HG02642 (cell line): ENCODE measurements at regions not wholly inside any gene's neighbourhood (a gene's known extent, or its start where the extent isn't known, plus 50 kb on each side); places are given as distances from the start of the nearest gene placed in this dataset.
A peak's percentile ranks its signal among the peaks of the same experiment; 100 is the strongest.
"Not testable (repeated sequence)": the region's sequence is repeated elsewhere in the genome, so short reads cannot be mapped to it uniquely, and the experiment has no call there.

Experiments used
- ATAC-seq: cut with Tn5 transposase; IDR thresholded peaks from one replicate; pipeline ENCODE4 v1.9.1; 2021; ENCODE audit warnings: mild to moderate bottlenecking; ENCODE audit not compliant: unreplicated experiment, poor library complexity

DNA sequence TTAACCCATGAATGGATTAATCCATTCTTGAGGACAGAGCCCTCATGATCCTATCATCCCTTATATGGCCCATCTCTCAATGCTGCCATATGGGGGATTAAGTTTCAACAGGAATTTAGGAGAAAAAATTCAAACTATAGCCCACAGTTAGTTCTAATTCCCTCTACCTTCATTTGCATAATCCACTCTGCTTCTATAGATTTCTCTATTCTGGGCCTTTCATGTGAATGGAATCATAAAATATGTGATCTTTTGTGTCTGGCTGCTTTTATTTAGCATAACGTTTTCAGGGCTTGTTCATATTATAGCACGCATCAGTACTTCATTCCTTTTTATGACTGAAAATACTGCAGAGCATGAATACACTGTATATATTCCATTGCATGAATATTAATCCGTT is 55.4 kb downstream of the CTSL start:
- ATAC-seq, result no peak

DNA sequence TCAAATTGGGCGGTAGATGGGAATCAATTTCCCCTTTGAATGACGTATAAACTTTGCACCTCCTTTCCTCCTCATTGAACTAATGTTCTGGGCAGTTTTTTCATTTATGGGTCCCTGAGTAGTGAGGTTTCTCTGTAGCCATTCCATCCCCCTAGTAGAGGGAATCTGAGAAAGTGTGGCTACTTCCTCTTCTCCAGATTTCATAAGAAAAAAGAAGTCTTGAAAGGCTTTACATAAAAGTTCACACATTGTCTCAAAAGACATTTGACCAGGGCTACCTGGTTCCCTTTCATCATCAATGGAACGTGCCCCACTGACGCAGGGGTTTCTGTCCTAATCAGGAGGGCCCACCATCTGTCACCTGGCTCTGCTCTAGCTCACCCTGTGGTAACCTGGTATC is 57.3 kb downstream of the CTSL start:
- no peak for ATAC-seq

DNA sequence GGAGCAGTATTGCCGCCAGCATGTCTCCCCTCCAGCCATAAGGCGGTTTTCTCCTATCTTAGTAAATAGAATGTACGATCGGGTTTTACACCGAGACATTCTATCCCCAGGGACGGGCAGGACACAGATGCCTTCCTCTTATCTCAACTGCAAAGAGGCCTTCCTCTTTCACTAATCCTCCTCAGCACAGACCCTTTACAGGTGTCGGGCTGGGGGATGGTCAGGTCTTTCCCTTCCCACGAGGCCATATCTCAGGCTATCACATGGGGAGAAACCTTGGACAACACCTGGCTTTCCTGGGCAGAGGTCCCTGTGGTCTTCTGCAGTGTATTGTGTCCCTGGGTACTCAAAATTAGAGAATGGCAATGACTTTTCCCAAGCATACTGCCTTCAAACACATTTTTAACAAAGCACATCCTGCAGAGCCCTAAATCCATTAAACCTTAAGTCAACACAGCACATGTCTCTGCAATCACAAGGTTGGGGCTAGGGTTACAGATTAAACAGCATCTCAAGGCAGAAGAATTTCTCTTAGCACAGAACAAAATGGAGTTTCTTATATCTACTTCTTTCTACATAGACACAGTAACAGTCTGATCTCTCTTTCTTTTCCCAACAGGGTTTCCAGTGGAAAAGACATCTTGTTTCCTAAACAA is 59.5 kb downstream of the CTSL start:
- not testable (repeated sequence) for ATAC-seq

DNA sequence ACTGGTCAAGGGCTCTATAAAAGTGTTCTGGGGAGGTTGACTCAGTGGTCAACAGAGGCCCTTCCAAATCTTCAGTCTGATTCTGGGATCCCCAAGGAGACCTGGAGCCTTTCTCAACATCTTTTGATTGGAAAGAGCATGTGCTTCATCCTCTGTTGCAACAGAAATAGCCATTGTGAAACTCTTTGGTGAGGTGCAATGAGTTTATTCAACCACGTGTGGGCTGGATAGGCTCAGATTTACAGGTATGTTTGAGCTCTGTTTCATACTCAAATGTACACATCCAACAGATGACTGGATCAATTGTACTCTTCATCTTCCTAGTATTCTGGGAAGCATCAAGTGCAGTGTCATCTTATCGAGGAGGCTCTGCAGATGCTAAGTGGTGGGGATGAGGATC is 60.5 kb downstream of the CTSL start:
- no peak for ATAC-seq

DNA sequence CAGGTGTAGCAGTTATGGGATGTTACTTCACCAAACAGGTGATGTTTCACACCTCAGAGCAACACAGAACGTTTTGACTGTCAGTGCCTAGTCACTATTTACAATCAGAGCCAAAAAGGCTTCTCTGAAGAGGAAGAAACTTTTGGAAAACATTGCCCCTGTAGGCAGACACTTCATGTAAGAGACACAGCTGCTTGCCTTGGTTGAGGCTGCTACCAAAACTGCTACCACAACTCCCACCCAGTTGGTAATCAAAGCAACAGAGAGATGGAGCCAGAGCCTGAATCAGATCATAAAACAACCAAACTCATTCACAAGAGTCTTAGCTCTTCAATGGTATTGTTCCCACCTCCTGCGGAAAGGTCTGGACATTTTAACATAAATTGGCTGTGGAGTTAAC is 61.0 kb downstream of the CTSL start:
- ATAC-seq, result no peak

DNA sequence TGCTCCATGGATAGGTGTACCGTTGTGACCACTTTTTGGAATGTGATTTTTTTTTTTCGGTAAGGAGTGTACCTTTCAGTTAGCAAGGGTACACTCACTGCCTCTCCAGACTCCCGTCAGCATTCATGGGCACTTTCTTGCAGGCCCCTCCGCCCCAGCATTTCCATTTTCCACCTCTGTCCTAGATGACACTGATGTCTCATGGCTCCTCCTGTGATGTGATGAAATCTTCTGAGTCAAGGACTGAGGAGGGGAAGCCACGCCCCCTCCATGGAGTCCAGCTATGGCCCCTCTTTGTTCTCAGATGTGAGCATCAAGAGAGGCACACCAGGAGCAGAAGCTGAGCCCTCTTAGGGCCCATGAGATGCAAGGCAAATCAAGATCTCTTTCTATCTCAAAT is 61.8 kb downstream of the CTSL start:
- ATAC-seq, result no peak

DNA sequence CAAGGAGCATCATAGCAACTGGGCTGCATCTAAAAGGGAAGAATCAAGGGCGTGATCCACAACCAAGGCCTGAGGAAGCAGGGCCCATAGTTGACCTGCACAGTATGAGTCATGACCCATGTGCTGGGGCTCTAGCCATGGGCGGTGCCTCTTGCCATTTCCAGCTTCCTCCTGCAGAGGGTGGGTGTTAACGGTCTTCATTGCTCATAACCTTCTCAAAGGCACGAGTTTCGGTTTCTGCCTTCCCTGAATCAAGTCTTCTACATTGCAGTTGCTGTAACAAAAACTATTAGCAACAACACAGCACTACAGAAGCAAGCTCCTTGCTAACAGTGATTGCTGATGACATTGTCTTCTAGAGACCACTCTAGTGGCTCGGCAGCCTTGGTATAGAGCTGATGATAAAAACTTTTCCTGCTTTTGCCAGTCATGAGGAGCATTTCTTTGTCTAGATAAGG is 66.9 kb downstream of the CTSL start:
- ATAC-seq, result peak; percentile 64

DNA sequence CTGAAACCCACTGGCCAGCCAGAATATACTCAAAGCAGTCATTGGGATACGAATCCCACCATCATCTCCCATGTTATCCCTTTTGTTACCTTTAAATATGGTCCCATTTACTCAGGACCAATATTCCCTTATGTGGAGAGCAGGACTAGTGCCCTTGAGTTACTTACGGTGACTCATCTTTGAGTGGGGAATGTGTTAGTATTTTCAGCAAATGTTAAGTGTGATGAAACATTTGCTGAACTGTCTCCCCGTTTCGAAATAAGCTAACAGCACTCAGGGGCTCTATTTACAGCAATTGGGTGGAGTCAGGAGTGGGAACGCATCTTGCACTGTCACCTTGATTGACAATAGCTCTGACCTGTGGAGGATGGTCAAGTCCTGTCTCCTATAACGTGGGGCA is 67.4 kb downstream of the CTSL start:
- no peak for ATAC-seq

DNA sequence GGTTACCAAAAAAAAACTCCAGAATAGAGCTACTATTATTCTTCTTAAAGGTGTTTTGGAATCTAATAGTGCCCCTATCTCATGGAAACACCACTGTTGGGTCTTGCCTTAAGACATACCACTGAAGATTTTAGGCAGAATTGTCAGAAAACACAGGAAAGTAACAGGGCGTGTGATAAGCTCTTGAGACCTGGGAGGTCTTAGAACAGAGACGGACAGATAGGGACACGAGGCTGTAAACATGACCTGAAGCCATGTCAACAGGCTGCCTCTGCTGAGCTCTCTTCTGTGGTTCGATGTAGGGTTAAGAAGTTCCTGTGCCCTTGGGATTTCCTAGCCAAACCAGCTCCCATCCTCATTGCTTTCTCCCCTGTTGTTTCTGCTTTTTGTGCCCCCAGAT is 69.3 kb downstream of the CTSL start:
- no peak for ATAC-seq

DNA sequence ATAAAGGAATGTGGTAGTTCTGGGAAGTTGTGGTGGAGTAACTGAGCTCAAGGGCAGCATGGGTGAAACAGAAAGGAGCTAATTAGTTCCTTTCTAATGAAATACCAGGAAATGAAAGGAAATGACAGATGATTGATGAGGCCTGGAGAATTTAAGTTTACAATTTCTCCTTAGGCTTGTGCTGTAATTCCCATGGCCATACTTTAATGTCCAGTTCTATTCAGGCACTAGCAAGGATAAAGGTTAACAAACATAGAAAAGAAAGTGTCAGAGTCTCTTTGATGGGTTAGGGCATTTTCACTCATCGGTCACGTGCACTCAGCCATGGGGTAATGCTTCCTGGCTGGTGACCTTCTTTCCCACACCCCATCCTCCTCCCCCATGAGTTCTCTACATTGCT is 70.3 kb downstream of the CTSL start:
- no peak for ATAC-seq

DNA sequence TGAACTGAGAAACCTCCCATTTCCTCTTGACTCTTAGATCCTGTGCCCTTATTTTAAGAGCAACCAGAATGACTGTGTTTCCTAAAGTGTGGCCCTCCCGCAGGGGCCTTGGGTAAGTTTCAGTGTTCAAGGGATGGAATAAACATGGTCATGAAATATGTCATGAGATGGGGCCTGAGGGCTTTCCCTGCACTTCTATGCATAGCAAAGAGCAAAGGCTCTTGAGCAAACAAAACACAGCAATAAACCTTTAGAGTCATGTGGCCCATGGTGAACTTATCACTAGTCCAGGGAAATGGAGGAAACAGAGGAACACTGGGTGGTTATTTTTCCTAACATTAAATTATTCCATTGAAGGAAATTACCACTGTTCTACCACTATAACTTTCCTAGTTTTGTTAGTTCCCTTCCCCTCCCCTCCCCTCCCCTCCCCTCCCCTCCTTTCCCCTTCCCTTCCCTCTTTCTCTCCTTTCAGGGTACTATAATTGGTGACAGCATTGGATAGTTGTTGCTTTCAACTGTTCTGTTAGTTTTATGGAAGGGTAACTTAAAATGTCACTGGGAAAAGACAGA is 72.4 kb downstream of the CTSL start:
- no peak for ATAC-seq

DNA sequence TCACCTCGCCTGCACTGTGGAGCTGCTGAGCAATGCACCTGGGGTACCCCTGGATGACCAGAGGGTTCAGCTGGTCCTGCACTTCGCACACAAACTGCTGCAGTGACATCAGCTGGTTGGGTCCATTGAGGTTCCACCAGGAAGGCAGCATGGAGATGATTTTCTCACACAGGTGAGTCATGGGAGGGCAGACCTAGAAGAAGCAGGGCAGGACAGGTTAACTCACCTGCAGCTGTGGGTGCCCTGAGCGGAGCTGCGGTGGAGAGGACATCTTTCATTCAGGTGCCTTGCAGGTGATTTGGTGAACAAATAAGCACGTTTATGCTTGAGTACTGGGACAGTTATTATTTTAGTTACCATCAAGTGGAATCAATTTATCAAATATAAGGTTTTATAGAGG is 73.6 kb downstream of the CTSL start:
- ATAC-seq, result no peak

DNA sequence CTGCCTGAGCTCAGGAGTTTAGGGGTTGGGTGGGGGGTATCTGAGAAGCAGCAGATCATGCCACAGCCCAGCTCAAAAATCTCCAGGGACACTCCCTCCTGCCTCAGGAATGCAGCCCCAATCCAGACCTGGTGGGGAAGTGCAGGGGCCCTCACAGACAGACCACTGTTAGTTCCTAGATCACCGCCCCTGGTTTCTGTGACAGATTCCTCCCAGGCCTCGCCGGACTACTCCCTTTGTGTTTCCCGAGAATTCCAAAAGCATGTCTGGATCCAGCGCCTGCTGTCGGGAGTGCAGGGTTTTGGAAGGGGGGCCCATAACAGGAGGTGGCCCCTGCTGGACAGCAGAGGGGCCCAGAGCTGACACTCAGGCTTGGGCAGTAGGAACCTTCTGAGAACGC is 74.5 kb downstream of the CTSL start:
- no peak for ATAC-seq

DNA sequence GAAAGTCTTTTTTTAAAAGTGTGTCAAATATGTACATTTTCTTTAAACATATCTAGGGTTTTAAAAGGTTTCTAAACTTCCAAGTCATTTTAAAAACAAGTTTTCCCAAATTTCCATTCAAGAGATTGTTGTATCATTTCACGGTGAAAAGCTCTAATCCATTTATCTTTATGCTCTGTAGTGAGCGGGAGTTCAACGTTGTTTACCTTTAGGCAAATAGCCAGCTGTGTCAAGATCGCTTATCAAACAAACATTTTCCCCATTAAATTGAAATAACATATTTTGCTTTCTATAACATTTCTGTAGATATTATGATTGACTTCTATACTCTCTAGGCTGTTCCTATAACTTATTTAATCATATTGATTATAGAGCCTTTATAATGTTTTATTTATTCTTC is 75.1 kb downstream of the CTSL start:
- no peak for ATAC-seq

DNA sequence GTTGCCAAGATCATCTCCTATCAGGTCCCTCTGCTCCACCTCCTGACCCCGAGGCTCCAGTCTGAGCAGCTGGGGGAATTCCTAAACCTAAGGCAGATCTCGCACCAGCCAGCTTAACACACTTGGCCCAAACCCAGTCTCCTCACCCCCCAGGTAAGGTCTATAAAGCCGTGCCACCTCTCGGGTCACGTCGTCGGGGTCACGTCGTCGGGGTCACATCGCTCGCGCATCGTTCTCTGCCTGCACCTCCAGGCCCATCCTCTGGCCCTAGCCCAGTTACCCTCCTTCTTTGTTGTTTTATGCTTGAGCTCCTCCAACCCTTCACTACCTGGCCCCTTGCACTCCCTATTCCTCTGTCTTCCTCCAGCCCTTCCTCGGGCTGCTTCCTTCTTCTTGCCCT is 77.2 kb downstream of the CTSL start:
- no peak for ATAC-seq

DNA sequence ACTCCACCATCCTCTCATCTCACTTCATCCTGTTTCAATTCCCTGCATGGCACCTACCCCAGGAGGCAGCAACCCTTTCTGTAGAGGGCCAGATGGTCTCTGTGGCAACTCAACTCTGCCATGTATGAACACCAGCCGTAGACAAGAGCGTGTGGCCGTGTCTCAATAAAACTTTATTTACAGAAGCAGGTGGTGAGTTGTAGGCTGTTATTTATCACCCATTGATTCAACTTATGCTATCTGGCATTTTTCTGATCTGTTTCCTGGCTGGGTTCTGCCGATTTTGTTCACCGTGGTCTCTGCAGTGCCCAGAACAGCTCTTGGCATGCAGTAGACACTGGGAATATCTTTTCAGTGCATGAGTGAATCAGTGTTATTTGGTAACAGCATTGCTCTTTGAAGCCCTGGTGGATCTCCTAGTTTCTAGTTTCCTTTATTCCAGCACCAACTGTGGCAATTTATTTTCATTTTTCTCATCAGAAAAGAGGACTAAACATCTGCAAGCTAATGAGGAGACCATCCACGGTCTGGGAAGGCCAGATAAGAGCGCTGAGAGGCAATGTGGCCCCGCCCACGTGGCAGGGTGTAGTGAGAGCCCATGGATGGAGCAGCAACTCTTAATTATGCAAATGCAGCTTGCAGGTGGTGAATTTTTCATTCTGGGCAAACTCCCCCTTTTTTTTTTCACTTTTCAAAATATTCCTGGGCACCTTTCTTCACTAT is 77.9 kb downstream of the CTSL start:
- no peak for ATAC-seq

DNA sequence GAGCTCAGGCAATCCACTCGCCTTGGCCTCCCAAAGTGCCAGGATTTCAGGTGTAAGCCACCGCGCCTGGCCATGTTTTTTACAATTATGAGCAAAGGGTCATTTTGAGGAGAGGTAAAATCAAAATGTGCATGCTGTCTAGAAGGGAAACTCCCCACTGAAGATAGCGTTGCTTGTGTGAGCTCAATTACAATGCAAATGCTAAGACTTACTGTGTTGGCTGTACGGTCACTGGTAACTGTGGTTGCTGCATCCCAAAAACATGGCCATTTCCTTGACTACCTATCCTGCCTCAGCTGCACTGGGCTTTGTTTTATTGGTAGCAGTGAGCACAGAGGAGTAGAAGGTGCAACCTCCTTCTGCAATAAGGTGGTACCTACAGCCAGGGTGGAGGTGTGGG is 77.4 kb upstream of the SPATA31E1 start:
- no peak for ATAC-seq

DNA sequence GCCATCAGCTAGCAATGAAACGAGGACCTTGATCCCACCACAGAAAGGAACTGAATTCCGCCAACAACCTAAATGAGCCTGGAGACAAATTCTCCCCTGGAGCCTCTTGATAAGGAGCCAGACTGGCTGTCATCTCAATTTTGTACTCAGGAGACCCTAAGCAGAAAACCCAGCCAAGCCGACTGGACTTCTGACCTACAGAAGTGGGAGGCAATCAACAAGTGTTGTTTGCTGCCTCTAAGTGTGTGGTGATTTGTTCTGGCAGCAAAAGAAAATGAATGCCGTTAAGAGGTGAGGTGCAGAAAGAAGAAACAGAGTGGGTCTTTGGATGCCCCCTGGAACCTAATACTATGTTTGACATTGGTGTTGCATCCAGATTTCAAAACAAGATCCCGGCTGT is 72.7 kb upstream of the SPATA31E1 start:
- ATAC-seq, result no peak

DNA sequence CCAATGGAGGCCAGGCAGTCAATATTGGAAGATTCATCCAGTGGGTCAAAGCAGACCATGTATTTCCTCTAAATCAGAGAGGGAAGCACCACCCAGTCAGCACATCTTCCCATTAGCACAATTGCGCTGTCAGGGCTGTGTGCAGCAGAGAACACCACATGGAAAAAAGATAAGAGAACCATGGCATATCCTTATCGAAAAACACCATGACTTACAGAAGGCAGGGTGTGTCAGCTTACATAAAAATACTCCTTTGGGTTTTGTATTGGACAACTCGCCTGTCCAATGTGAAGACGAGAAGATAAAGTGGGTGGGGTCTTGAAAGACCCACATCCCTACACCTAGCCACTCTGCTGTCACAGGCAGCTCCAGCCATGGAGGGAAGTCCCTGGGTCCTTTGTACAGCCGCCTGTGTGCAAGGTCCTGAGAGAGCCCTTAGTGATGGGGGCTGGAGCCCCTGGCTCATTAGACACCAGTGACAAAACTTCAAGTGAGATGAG is 71.9 kb upstream of the SPATA31E1 start:
- ATAC-seq, result no peak

DNA sequence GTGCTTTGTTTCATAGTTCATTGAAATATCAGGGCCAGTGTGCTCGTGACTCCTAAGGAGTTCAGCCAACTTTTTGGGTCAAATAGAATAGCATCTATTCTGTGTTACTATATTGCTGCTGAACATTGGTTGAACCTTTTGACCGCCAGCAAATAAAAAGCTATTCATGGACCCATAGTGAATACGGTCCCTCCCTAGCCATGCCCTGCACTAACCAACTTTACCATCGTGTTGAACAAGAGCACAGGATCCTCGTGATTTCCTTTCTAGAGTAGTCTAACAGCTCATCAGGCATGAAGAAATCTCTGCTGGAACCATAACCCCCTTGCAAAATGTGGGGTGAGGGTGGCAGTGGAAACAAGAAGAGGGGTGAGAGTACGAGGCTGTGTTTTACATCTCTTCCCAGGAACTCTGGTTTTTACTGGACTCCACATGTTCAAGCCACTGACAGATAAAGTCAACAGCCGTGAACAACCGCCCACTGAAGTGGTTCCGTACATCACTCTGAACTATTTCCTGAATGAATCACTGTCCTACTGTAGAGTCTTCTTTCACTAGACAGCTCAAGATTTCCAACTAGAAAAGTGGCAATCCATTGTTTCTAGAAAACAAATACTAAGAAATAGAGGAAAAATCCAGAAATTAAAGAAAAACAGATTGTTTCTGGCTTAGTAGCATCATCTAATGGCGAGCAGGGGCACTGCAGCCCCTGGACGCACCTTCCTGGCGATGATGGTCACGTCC is 70.1 kb upstream of the SPATA31E1 start:
- ATAC-seq, result no peak

DNA sequence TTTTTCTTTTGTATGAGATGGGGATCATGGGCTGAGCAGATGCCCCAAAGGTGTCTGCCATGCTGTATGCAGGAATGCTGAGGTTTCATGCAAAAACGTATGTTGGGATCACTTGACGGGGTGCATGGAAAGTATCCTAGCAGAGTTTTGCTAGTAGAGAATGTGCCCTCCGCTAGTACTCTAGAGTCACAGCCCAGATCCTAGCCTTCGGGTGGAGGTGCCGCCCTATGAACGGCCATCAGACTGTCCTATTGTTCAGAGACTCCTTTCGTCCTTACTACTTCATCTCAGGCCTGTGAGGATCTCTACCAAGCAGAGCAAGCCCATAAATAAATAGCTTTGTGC is 69.6 kb upstream of the SPATA31E1 start:
- no peak for ATAC-seq
